ENCODE measurements at regions not wholly inside any gene's neighbourhood (a gene's known extent, or its start where the extent isn't known, plus 50 kb on each side); places are given as distances from the start of the nearest gene placed in this dataset.

DNA sequence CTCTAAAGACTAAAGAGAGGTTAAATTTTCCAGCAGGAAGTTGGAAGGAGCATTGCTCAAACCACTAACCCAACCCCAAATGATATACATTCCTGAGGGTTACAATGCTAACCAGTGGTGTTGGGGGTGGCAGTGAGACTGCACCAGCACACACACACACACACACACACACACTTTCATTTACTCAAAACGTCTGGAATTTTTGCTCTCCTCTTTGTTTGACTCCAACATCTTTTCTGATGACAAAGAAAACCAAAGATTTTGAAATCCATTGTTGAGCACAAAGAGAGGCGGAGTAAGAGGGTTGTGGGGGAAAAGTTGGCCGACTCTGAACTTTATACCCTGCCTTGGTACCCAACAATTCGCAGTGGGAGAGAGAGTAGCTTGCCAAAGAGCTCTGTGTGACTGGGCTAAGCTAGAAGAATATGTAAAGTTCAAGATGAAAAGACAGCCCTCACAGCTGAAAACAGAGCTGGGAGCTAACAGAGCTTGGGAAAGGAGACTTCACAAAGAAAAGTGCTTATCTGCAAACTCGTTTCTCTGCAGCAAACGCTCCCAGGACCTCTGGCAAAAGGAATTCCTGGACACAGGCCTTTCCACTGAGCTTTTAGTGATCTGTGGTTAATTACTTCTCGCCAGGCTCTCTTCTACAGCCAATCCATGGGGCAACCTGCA is 426.0 kb upstream of the CDH11 start:
- TF ChIP-seq HMGA2 (CRISPR knock-in tag; IDR thresholded peaks at IDR 0.05) (no peak), JUN (CRISPR knock-in tag; IDR thresholded peaks at IDR 0.05) (no peak), SMAD4 (CRISPR knock-in tag; IDR thresholded peaks at IDR 0.05) (no peak)
- TF ChIP-seq, protein P1, sequence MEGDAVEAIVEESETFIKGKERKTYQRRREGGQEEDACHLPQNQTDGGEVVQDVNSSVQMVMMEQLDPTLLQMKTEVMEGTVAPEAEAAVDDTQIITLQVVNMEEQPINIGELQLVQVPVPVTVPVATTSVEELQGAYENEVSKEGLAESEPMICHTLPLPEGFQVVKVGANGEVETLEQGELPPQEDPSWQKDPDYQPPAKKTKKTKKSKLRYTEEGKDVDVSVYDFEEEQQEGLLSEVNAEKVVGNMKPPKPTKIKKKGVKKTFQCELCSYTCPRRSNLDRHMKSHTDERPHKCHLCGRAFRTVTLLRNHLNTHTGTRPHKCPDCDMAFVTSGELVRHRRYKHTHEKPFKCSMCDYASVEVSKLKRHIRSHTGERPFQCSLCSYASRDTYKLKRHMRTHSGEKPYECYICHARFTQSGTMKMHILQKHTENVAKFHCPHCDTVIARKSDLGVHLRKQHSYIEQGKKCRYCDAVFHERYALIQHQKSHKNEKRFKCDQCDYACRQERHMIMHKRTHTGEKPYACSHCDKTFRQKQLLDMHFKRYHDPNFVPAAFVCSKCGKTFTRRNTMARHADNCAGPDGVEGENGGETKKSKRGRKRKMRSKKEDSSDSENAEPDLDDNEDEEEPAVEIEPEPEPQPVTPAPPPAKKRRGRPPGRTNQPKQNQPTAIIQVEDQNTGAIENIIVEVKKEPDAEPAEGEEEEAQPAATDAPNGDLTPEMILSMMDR (IDR thresholded peaks at IDR 0.05) = no peak
- TF ChIP-seq, protein P2, sequence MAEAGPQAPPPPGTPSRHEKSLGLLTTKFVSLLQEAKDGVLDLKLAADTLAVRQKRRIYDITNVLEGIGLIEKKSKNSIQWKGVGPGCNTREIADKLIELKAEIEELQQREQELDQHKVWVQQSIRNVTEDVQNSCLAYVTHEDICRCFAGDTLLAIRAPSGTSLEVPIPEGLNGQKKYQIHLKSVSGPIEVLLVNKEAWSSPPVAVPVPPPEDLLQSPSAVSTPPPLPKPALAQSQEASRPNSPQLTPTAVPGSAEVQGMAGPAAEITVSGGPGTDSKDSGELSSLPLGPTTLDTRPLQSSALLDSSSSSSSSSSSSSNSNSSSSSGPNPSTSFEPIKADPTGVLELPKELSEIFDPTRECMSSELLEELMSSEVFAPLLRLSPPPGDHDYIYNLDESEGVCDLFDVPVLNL (CRISPR knock-in tag; IDR thresholded peaks at IDR 0.05; ENCODE audit: borderline replicate concordance, low read depth) = no peak
- TF ChIP-seq, protein P3, sequence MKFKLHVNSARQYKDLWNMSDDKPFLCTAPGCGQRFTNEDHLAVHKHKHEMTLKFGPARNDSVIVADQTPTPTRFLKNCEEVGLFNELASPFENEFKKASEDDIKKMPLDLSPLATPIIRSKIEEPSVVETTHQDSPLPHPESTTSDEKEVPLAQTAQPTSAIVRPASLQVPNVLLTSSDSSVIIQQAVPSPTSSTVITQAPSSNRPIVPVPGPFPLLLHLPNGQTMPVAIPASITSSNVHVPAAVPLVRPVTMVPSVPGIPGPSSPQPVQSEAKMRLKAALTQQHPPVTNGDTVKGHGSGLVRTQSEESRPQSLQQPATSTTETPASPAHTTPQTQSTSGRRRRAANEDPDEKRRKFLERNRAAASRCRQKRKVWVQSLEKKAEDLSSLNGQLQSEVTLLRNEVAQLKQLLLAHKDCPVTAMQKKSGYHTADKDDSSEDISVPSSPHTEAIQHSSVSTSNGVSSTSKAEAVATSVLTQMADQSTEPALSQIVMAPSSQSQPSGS (CRISPR knock-in tag; IDR thresholded peaks at IDR 0.05; ENCODE audit: borderline replicate concordance, low read depth) = no peak

Measured in WTC11 (cell line).